ENCODE measurements at regions not wholly inside any gene's neighbourhood (a gene's known extent, or its start where the extent isn't known, plus 50 kb on each side); places are given as distances from the start of the nearest gene placed in this dataset.
"Not testable (repeated sequence)": the region's sequence is repeated elsewhere in the genome, so short reads cannot be mapped to it uniquely, and the experiment has no call there.

- H3K36me3 Mint-ChIP-seq = no peaks in the 10 kb centered on the region
- ATAC-seq (no peak), DNase-seq (ENCODE audit: low spot score in 2 of 2) (no peak)
- no peaks in the 10 kb centered on the region for H3K4me1 Mint-ChIP-seq
- H3K9me3 Mint-ChIP-seq = peaks cover 7% of the 10 kb centered on the region
- no peak overlapping the region for H3K27ac Mint-ChIP-seq
- H3K4me3 Mint-ChIP-seq = no peak overlapping the region
Observed at GRCh38 chr18:8930990-8931616, 171.4 kb upstream of the NDUFV2 start.

- no peak for DNase-seq (ENCODE audit: low spot score in 2 of 2)
- Mint-ChIP-seq H3K9me3 (peaks cover 7% of the 10 kb centered on the region), H3K4me1 (no peaks in the 10 kb centered on the region), H3K4me3 (no peak overlapping the region), H3K36me3 (no peaks in the 10 kb centered on the region), H3K27ac (no peak overlapping the region)
- no peak for ATAC-seq
Observed at GRCh38 chr18:8932866-8933265, 169.6 kb upstream of the NDUFV2 start.

GRCh38 chr18:8933714-8934284 lies 168.7 kb upstream of the NDUFV2 start:
- Mint-ChIP-seq H3K4me1 (no peaks in the 10 kb centered on the region), H3K27ac (no peak overlapping the region), H3K9me3 (peaks cover 7% of the 10 kb centered on the region), H3K36me3 (no peaks in the 10 kb centered on the region), H3K4me3 (no peak overlapping the region)
- no peak for ATAC-seq
- DNase-seq (ENCODE audit: low spot score in 2 of 2) = no peak

GRCh38 chr18:8935346-8935745 lies 167.2 kb upstream of the NDUFV2 start:
- not testable (repeated sequence) for H3K4me3 Mint-ChIP-seq; H3K27ac Mint-ChIP-seq; H3K9me3 Mint-ChIP-seq; DNase-seq (ENCODE audit: low spot score in 2 of 2); ATAC-seq; H3K4me1 Mint-ChIP-seq; H3K36me3 Mint-ChIP-seq

- Mint-ChIP-seq H3K4me1 (no peaks in the 10 kb centered on the region), H3K9me3 (no peaks in the 10 kb centered on the region), H3K4me3 (no peak overlapping the region), H3K36me3 (no peaks in the 10 kb centered on the region), H3K27ac (no peak overlapping the region)
- no peak for DNase-seq (ENCODE audit: low spot score in 2 of 2)
- no peak for ATAC-seq
Observed at GRCh38 chr18:8936619-8937018, 165.9 kb upstream of the NDUFV2 start.

- H3K4me3 Mint-ChIP-seq = no peak overlapping the region
- DNase-seq (ENCODE audit: low spot score in 2 of 2) = no peak
- no peaks in the 10 kb centered on the region for H3K4me1 Mint-ChIP-seq
- no peak overlapping the region for H3K27ac Mint-ChIP-seq
- H3K9me3 Mint-ChIP-seq = no peaks in the 10 kb centered on the region
- ATAC-seq = no peak
- no peaks in the 10 kb centered on the region for H3K36me3 Mint-ChIP-seq
Observed at GRCh38 chr18:8937160-8938094, 165.1 kb upstream of the NDUFV2 start.

GRCh38 chr18:8938817-8939216 lies 163.7 kb upstream of the NDUFV2 start:
- Mint-ChIP-seq H3K36me3 (no peaks in the 10 kb centered on the region), H3K4me1 (no peaks in the 10 kb centered on the region), H3K27ac (no peak overlapping the region), H3K4me3 (no peak overlapping the region), H3K9me3 (no peaks in the 10 kb centered on the region)
- DNase-seq (ENCODE audit: low spot score in 2 of 2) (no peak), ATAC-seq (no peak)

GRCh38 chr18:8942021-8942908 lies 160.2 kb upstream of the NDUFV2 start:
- Mint-ChIP-seq H3K9me3 (no peaks in the 10 kb centered on the region), H3K4me1 (no peaks in the 10 kb centered on the region), H3K27ac (no peak overlapping the region), H3K36me3 (no peaks in the 10 kb centered on the region), H3K4me3 (no peak overlapping the region)
- no peak for ATAC-seq
- no peak for DNase-seq (ENCODE audit: low spot score in 2 of 2)

GRCh38 chr18:8942909-8943545 lies 159.5 kb upstream of the NDUFV2 start:
- no peak for ATAC-seq
- H3K9me3 Mint-ChIP-seq = no peaks in the 10 kb centered on the region
- no peak for DNase-seq (ENCODE audit: low spot score in 2 of 2)

GRCh38 chr18:8943900-8944870 lies 158.3 kb upstream of the NDUFV2 start:
- no peak for DNase-seq (ENCODE audit: low spot score in 2 of 2)
- Mint-ChIP-seq H3K9me3 (no peaks in the 10 kb centered on the region), H3K27ac (no peak overlapping the region), H3K4me3 (no peak overlapping the region), H3K36me3 (no peaks in the 10 kb centered on the region), H3K4me1 (no peaks in the 10 kb centered on the region)
- no peak for ATAC-seq

More at GRCh38 chr18:8942909-8943545, 159.5 kb upstream of the NDUFV2 start:
- no peaks in the 10 kb centered on the region for H3K36me3 Mint-ChIP-seq
- H3K4me1 Mint-ChIP-seq = no peaks in the 10 kb centered on the region
- no peak overlapping the region for H3K27ac Mint-ChIP-seq
- H3K4me3 Mint-ChIP-seq = no peak overlapping the region

- ATAC-seq (no peak), DNase-seq (ENCODE audit: low spot score in 2 of 2) (no peak)
- Mint-ChIP-seq H3K9me3 (no peaks in the 10 kb centered on the region), H3K4me3 (no peak overlapping the region), H3K27ac (no peak overlapping the region), H3K4me1 (no peaks in the 10 kb centered on the region), H3K36me3 (no peaks in the 10 kb centered on the region)
Observed at GRCh38 chr18:8944871-8945245, 157.6 kb upstream of the NDUFV2 start.

GRCh38 chr18:8945514-8945913 lies 157.0 kb upstream of the NDUFV2 start:
- no peak overlapping the region for H3K4me3 Mint-ChIP-seq
- no peak for DNase-seq (ENCODE audit: low spot score in 2 of 2)
- H3K4me1 Mint-ChIP-seq = no peaks in the 10 kb centered on the region
- no peak for ATAC-seq
- no peak overlapping the region for H3K27ac Mint-ChIP-seq
- no peaks in the 10 kb centered on the region for H3K36me3 Mint-ChIP-seq
- H3K9me3 Mint-ChIP-seq = no peaks in the 10 kb centered on the region

- no peak for DNase-seq (ENCODE audit: low spot score in 2 of 2)
- no peaks in the 10 kb centered on the region for H3K4me1 Mint-ChIP-seq
- no peak overlapping the region for H3K4me3 Mint-ChIP-seq
Observed at GRCh38 chr18:8946066-8946838, 156.2 kb upstream of the NDUFV2 start.

More at GRCh38 chr18:8946066-8946838, 156.2 kb upstream of the NDUFV2 start:
- H3K36me3 Mint-ChIP-seq = no peaks in the 10 kb centered on the region
- no peak overlapping the region for H3K27ac Mint-ChIP-seq
- H3K9me3 Mint-ChIP-seq = no peaks in the 10 kb centered on the region
- no peak for ATAC-seq
